Activated naive CD8-positive, alpha-beta T cell treated with anti-CD3 and anti-CD28 coated beads, Interleukin-2, amount 50 U/mL, for 24 hours (primary cell): ENCODE measurements at regions not wholly inside any gene's neighbourhood (a gene's known extent, or its start where the extent isn't known, plus 50 kb on each side); places are given as distances from the start of the nearest gene placed in this dataset.

Experiments
- ATAC-seq: fragments of 150-1000 bp; cut with Tn5 transposase; one replicate; pipeline ENCODE4 v1.10.0; 2021
- DNase-seq: peaks from one replicate; pipeline ENCODE4 v3.0.0; 2021
- H3K27ac Mint-ChIP-seq: one replicate; pipeline ENCODE4 v1.8.0; 2021; ENCODE audit warnings: mild to moderate bottlenecking, mixed read lengths
- H3K27me3 Mint-ChIP-seq: one replicate; pipeline ENCODE4 v1.8.0; 2021; ENCODE audit warnings: mixed read lengths
- H3K36me3 Mint-ChIP-seq: one replicate; pipeline ENCODE4 v1.8.0; 2021; ENCODE audit warnings: low read depth, mixed read lengths
- H3K4me1 Mint-ChIP-seq: one replicate; pipeline ENCODE4 v1.8.0; 2021; ENCODE audit warnings: mixed read lengths
- H3K4me3 Mint-ChIP-seq: one replicate; pipeline ENCODE4 v1.8.0; 2021; ENCODE audit warnings: mild to moderate bottlenecking, moderate library complexity, mixed read lengths
- H3K9me3 Mint-ChIP-seq: one replicate; pipeline ENCODE4 v1.8.0; 2021; ENCODE audit warnings: mixed read lengths

DNA sequence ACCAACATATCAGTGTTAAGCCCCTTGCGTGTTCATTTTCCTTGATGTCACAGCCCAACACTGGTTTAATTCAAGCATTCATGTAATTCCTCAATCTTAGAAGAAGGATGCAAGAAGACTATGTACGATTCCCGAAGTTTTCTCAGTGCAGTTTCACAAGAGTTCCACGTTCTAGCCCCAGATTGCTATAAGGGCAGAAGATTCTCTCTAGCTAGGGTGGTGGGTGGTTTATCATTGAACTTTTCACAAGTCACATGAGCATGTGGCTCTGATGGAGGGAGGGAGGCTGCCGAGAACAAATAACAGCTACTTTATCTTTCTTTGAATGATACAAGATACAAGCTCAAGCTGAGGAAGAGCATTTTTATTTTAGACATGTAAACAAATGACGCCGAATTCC is 71.9 kb upstream of the NHSL1 start:
- Mint-ChIP-seq H3K27me3 (peaks cover 9% of the 10 kb centered on the region), H3K4me1 (no peaks in the 10 kb centered on the region), H3K4me3 (no peak overlapping the region), H3K9me3 (no peaks in the 10 kb centered on the region), H3K36me3 (no peaks in the 10 kb centered on the region), H3K27ac (no peak overlapping the region)
- ATAC-seq (no peak), DNase-seq (no peak)

- peaks cover 9% of the 10 kb centered on the region for H3K27me3 Mint-ChIP-seq
- H3K36me3 Mint-ChIP-seq: no peaks in the 10 kb centered on the region
- ATAC-seq (no peak), DNase-seq (no peak)
- no peaks in the 10 kb centered on the region for H3K4me1 Mint-ChIP-seq
- H3K27ac Mint-ChIP-seq: no peak overlapping the region
- no peaks in the 10 kb centered on the region for H3K9me3 Mint-ChIP-seq
- H3K4me3 Mint-ChIP-seq: no peak overlapping the region
Observed at GRCh38 chr6:138571585-138572166, 72.4 kb upstream of the NHSL1 start.

DNA sequence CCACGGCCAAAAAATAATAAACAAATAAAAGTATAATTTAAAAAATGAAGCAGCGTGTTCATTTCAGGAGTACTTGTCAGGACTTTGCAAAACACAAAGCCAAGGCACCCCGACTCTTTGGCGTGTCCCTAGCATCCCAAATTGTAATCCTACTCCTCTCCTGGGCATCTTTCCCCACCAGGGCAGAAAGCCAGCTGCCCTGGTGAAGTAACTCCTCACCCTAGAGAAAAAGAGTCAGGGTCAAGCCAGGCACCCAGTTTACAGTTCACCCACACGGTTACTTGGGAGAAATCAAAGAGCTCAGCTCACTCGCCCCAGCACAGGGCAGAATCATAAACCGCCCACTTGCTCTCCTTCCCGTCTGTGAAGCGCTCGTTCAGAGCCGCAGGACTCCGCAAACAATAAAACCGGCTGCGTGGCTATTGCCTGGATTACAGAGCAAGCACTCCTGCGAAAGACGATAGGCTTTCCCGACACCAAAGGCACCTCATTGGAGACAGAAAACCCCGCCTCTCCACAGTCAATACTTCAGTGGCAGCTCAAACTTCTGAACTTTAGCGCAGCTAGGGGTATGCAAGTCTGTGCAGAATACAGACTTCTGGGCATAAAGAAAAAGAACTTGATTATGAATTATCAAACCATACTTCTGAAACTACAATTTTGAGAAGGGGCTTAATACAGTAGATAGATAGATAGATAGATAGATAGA is 73.0 kb upstream of the NHSL1 start:
- Mint-ChIP-seq H3K27ac (no peak overlapping the region), H3K9me3 (no peaks in the 10 kb centered on the region), H3K27me3 (peaks cover 9% of the 10 kb centered on the region), H3K4me3 (no peak overlapping the region), H3K36me3 (no peaks in the 10 kb centered on the region), H3K4me1 (peaks cover 5% of the 10 kb centered on the region)
- ATAC-seq (peak; percentile 40), DNase-seq (no peak)

DNA sequence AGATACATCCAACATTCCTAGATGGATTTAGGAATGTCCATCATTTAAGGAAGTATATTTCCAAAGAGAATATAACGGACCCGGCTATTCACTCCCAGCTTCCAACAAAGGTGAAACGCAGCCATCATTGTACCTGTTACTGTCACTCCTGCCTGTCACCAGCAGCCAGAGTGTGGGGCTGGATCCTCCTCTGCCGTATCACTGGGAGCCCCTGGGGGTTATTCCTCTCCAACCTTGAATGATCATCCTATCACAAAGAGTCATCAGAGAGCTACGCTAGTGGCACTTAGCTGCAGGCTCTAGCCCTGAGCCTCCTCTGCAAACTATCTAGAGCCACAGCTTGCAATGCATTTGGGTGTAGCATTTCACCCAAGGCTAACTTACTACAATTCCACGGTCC is 73.6 kb upstream of the NHSL1 start:
- Mint-ChIP-seq H3K27ac (no peak overlapping the region), H3K27me3 (peaks cover 6% of the 10 kb centered on the region), H3K4me3 (no peak overlapping the region), H3K36me3 (no peaks in the 10 kb centered on the region), H3K4me1 (peaks cover 9% of the 10 kb centered on the region), H3K9me3 (no peaks in the 10 kb centered on the region)
- ATAC-seq (no peak), DNase-seq (no peak)

GRCh38 chr6:138575257-138575656 is 76.0 kb upstream of the NHSL1 start:
- no peaks in the 10 kb centered on the region for H3K36me3 Mint-ChIP-seq
- H3K9me3 Mint-ChIP-seq: no peaks in the 10 kb centered on the region
- ATAC-seq: no peak
- peaks cover 5% of the 10 kb centered on the region for H3K27me3 Mint-ChIP-seq
- DNase-seq: no peak
- H3K4me3 Mint-ChIP-seq: no peak overlapping the region
- peaks cover 11% of the 10 kb centered on the region for H3K4me1 Mint-ChIP-seq
- no peak overlapping the region for H3K27ac Mint-ChIP-seq

- no peaks in the 10 kb centered on the region for H3K36me3 Mint-ChIP-seq
- H3K9me3 Mint-ChIP-seq: no peaks in the 10 kb centered on the region
- DNase-seq: no peak
- H3K4me3 Mint-ChIP-seq: no peak overlapping the region
- peaks cover 5% of the 10 kb centered on the region for H3K27me3 Mint-ChIP-seq
- H3K27ac Mint-ChIP-seq: no peak overlapping the region
- H3K4me1 Mint-ChIP-seq: peaks cover 11% of the 10 kb centered on the region
- no peak for ATAC-seq
Observed at GRCh38 chr6:138576313-138576712, 77.0 kb upstream of the NHSL1 start.

- no peak overlapping the region for H3K27ac Mint-ChIP-seq
- DNase-seq (peak; percentile 14), ATAC-seq (peak; percentile 97)
- H3K4me1 Mint-ChIP-seq: peaks cover 11% of the 10 kb centered on the region
- no peaks in the 10 kb centered on the region for H3K9me3 Mint-ChIP-seq
- no peak overlapping the region for H3K4me3 Mint-ChIP-seq
- peaks cover 3% of the 10 kb centered on the region for H3K27me3 Mint-ChIP-seq
- H3K36me3 Mint-ChIP-seq: no peaks in the 10 kb centered on the region
Observed at GRCh38 chr6:138577151-138577915, 78.0 kb upstream of the NHSL1 start.

GRCh38 chr6:138580040-138580439 is 80.7 kb upstream of the NHSL1 start:
- DNase-seq (no peak), ATAC-seq (no peak)
- Mint-ChIP-seq H3K4me1 (peaks cover 11% of the 10 kb centered on the region), H3K36me3 (no peaks in the 10 kb centered on the region), H3K27me3 (no peaks in the 10 kb centered on the region), H3K9me3 (no peaks in the 10 kb centered on the region), H3K27ac (no peak overlapping the region), H3K4me3 (no peak overlapping the region)

GRCh38 chr6:138580801-138581200 is 81.5 kb upstream of the NHSL1 start:
- Mint-ChIP-seq H3K27me3 (no peaks in the 10 kb centered on the region), H3K9me3 (no peaks in the 10 kb centered on the region), H3K4me1 (peaks cover 11% of the 10 kb centered on the region), H3K27ac (no peak overlapping the region), H3K4me3 (no peak overlapping the region), H3K36me3 (no peaks in the 10 kb centered on the region)
- ATAC-seq: no peak
- DNase-seq: no peak

GRCh38 chr6:138582573-138582972 is 83.3 kb upstream of the NHSL1 start:
- H3K27me3 Mint-ChIP-seq: no peaks in the 10 kb centered on the region
- H3K27ac Mint-ChIP-seq: no peak overlapping the region
- H3K9me3 Mint-ChIP-seq: no peaks in the 10 kb centered on the region
- no peak overlapping the region for H3K4me3 Mint-ChIP-seq
- H3K4me1 Mint-ChIP-seq: peaks cover 5% of the 10 kb centered on the region
- no peaks in the 10 kb centered on the region for H3K36me3 Mint-ChIP-seq
- ATAC-seq: no peak
- DNase-seq: no peak

DNA sequence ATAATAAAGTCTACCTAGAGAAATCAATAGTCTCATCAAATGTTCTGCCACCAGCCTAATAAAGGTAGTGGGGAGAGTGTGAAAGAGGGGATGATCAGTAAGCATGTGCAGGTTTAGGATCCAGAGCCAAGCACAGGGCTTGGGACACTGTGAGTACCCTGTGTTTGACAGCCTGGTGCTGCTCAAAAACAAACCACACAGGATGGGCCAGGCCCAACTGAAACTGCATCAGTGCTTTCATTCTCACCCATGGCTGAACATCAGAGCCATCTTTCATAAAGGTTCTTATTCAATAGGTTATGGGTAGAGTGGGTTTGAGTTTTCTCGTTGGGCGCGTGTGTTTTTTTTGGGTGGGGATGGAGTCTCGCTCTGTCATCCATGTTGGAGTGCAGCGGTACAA is 87.3 kb upstream of the NHSL1 start:
- Mint-ChIP-seq H3K4me3 (no peak overlapping the region), H3K36me3 (no peaks in the 10 kb centered on the region), H3K27ac (no peak overlapping the region), H3K27me3 (no peaks in the 10 kb centered on the region), H3K4me1 (peaks cover 9% of the 10 kb centered on the region), H3K9me3 (no peaks in the 10 kb centered on the region)
- DNase-seq: no peak
- no peak for ATAC-seq

GRCh38 chr6:138588805-138589434 is 89.6 kb upstream of the NHSL1 start:
- Mint-ChIP-seq H3K4me1 (peaks cover 32% of the 10 kb centered on the region), H3K4me3 (no peak overlapping the region), H3K9me3 (no peaks in the 10 kb centered on the region), H3K27me3 (no peaks in the 10 kb centered on the region), H3K27ac (no peak overlapping the region), H3K36me3 (no peaks in the 10 kb centered on the region)
- DNase-seq: peak; percentile 47
- ATAC-seq: no peak

- ATAC-seq: no peak
- peaks cover 38% of the 10 kb centered on the region for H3K4me1 Mint-ChIP-seq
Observed at GRCh38 chr6:138590796-138591709, 91.8 kb upstream of the NHSL1 start.

GRCh38 chr6:138592749-138593123 is 93.4 kb upstream of the NHSL1 start:
- Mint-ChIP-seq H3K27ac (peak overlapping the region; percentile 89), H3K4me1 (peaks cover 38% of the 10 kb centered on the region), H3K4me3 (peak overlapping the region; percentile 78), H3K9me3 (no peaks in the 10 kb centered on the region), H3K36me3 (no peaks in the 10 kb centered on the region), H3K27me3 (no peaks in the 10 kb centered on the region)
- peak; percentile 40 for ATAC-seq
- DNase-seq: no peak

More at GRCh38 chr6:138590796-138591709, 91.8 kb upstream of the NHSL1 start:
- Mint-ChIP-seq H3K27me3 (no peaks in the 10 kb centered on the region), H3K9me3 (no peaks in the 10 kb centered on the region), H3K36me3 (no peaks in the 10 kb centered on the region), H3K4me3 (no peak overlapping the region), H3K27ac (no peak overlapping the region)
- DNase-seq: peak; percentile 39
